Testis (tissue), 2 donors: ENCODE measurements at regions not wholly inside any gene's neighbourhood (a gene's known extent, or its start where the extent isn't known, plus 50 kb on each side); places are given as distances from the start of the nearest gene placed in this dataset.

ENCODE experiments used
- CTCF ChIP-seq, 3 experiments: fragments of 450-650 bp in 2 of 3; fragments of 200-600 bp in 1 of 3; sonication (generic) in 1 of 3; IDR thresholded peaks; one replicate each; pipeline ENCODE4 v1.5.1; 2016 to 2019; ENCODE audit warnings: antibody characterized with exemption in 3 of 3, mild to moderate bottlenecking in 2 of 3, moderate library complexity in 1 of 3
- POLR2A ChIP-seq: fragments of 450-650 bp; IDR thresholded peaks from one replicate; pipeline ENCODE4 v1.6.1; 2017; ENCODE audit warnings: antibody characterized with exemption, mild to moderate bottlenecking, moderate library complexity

GRCh38 chr5:64069486-64069885 is 96.2 kb upstream of the RNF180 start:
- TF ChIP-seq CTCF (IDR thresholded peaks at IDR 0.05) (no peak), POLR2A (no peak)
